HG02759 (cell line): ENCODE measurements at regions not wholly inside any gene's neighbourhood (a gene's known extent, or its start where the extent isn't known, plus 50 kb on each side); places are given as distances from the start of the nearest gene placed in this dataset.
"Not testable (repeated sequence)": the region's sequence is repeated elsewhere in the genome, so short reads cannot be mapped to it uniquely, and the experiment has no call there.

ENCODE experiments used
- ATAC-seq: cut with Tn5 transposase; IDR thresholded peaks from one replicate; pipeline ENCODE4 v1.9.1; 2021; ENCODE audit warnings: mild to moderate bottlenecking, moderate library complexity; ENCODE audit not compliant: unreplicated experiment

GRCh38 chr1:208344202-208344857 is 100.1 kb upstream of the PLXNA2 start:
- ATAC-seq: no peak

GRCh38 chr1:208347191-208347590 is 103.0 kb upstream of the PLXNA2 start:
- ATAC-seq: no peak

GRCh38 chr1:208349694-208350330 is 105.6 kb upstream of the PLXNA2 start:
- no peak for ATAC-seq

- no peak for ATAC-seq
These were observed 106.6 kb upstream of the PLXNA2 start for GRCh38 chr1:208350815-208351214.

GRCh38 chr1:208351838-208352237 is 107.7 kb upstream of the PLXNA2 start:
- ATAC-seq: no peak

GRCh38 chr1:208353797-208354196 is 109.6 kb upstream of the PLXNA2 start:
- ATAC-seq: not testable (repeated sequence)

GRCh38 chr1:208357644-208358507 is 113.7 kb upstream of the PLXNA2 start:
- ATAC-seq: no peak

GRCh38 chr1:208358651-208359050 is 114.5 kb upstream of the PLXNA2 start:
- ATAC-seq: no peak

GRCh38 chr1:208362011-208362410 is 117.8 kb upstream of the PLXNA2 start:
- ATAC-seq: no peak

- no peak for ATAC-seq
These were observed 122.4 kb upstream of the PLXNA2 start for GRCh38 chr1:208366559-208366958.

GRCh38 chr1:208369045-208369444 is 124.9 kb upstream of the PLXNA2 start:
- ATAC-seq: no peak

GRCh38 chr1:208369658-208370057 is 125.5 kb upstream of the PLXNA2 start:
- ATAC-seq: no peak

- no peak for ATAC-seq
These were observed 130.3 kb upstream of the PLXNA2 start for GRCh38 chr1:208374391-208374941.

GRCh38 chr1:208381481-208381880 is 137.3 kb upstream of the PLXNA2 start:
- no peak for ATAC-seq

GRCh38 chr1:208387908-208388811 is 144.0 kb upstream of the PLXNA2 start:
- ATAC-seq: no peak

GRCh38 chr1:208393416-208393815 is 149.2 kb upstream of the PLXNA2 start:
- no peak for ATAC-seq

- ATAC-seq: no peak
These were observed 149.6 kb upstream of the PLXNA2 start for GRCh38 chr1:208393826-208394225.

- ATAC-seq: no peak
These were observed 153.1 kb upstream of the PLXNA2 start for GRCh38 chr1:208397286-208397685.

GRCh38 chr1:208405014-208405413 is 160.8 kb upstream of the PLXNA2 start:
- no peak for ATAC-seq

GRCh38 chr1:208409176-208409575 is 165.0 kb upstream of the PLXNA2 start:
- no peak for ATAC-seq
